H1 (cell line): ENCODE measurements at regions not wholly inside any gene's neighbourhood (a gene's known extent, or its start where the extent isn't known, plus 50 kb on each side); places are given as distances from the start of the nearest gene placed in this dataset.

Source experiments
- CTCF ChIA-PET: fragments of 300-600 bp; sonication (Branson Sonifier 250); formaldehyde crosslinking; loops from one replicate; lab custom pipeline; 2021; ENCODE audit not compliant: partially characterized antibody; lab: Charles Lee
- POLR2A ChIA-PET: fragments of 300-600 bp; sonication (Branson Sonifier 250); formaldehyde crosslinking; loops from one replicate; lab custom pipeline; 2021; ENCODE audit warnings: inconsistent platforms; ENCODE audit not compliant: partially characterized antibody; lab: Charles Lee
- DNase-seq, 2 experiments: peaks; one replicate each; pipeline versions ENCODE4 v3.0.0 to v3.0.0-alpha.2; 2010 to 2022; ENCODE audit warnings: low spot score in 2 of 2, low read depth in 1 of 2, mixed read lengths in 1 of 2
- FAIRE-seq: peaks from 2 replicates; lab custom pipeline; 2011; peaks lifted over from hg19 to GRCh38; lab: Jason Lieb, UNC
- H2AFZ ChIP-seq: 2 replicates; pipeline ENCODE4 v1.8.1; 2012; ENCODE audit warnings: low read length, inconsistent platforms
- H2AK5ac ChIP-seq: 2 replicates; pipeline ENCODE4 v1.6.1; 2013; ENCODE audit warnings: low read depth, low read length
- H2BK120ac ChIP-seq: replicated peaks from 2 replicates; pipeline ENCODE3; 2013; ENCODE audit warnings: low read depth, low read length, inconsistent platforms
- H2BK12ac ChIP-seq: 2 replicates; pipeline ENCODE4 v1.6.1; 2013; ENCODE audit warnings: low read depth, low read length
- H2BK15ac ChIP-seq: 2 replicates; pipeline ENCODE4 v1.6.1; 2013; ENCODE audit warnings: low read length
- H2BK20ac ChIP-seq: 2 replicates; pipeline ENCODE4 v1.6.1; 2013; ENCODE audit warnings: low read length
- H2BK5ac ChIP-seq: 2 replicates; pipeline ENCODE4 v1.6.1; 2013; ENCODE audit warnings: low read depth, low read length
- H3K14ac ChIP-seq: 2 replicates; pipeline ENCODE4 v1.6.1; 2013; ENCODE audit warnings: inconsistent platforms; ENCODE audit not compliant: insufficient read length
- H3K18ac ChIP-seq: 2 replicates; pipeline ENCODE4 v1.6.1; 2013; ENCODE audit warnings: low read length; ENCODE audit errors: extremely low read depth
- H3K23ac ChIP-seq: 2 replicates; pipeline ENCODE4 v1.6.1; 2013; ENCODE audit warnings: inconsistent platforms; ENCODE audit not compliant: insufficient read length
- H3K23me2 ChIP-seq: 2 replicates; pipeline ENCODE4 v1.6.1; 2013; ENCODE audit warnings: low read depth, low read length
- H3K27ac ChIP-seq: 2 replicates; pipeline ENCODE4 v1.6.1; 2011; ENCODE audit warnings: low read depth, low read length, inconsistent platforms
- H3K27me3 ChIP-seq, 4 experiments: replicated peaks in 1 of 4; 1 replicate in 1 of 4; 2 replicates in 3 of 4; pipeline versions ENCODE4 v1.6.1 to v1.8.1; 2011 to 2013; ENCODE audit warnings: low read length in 3 of 4, mild to moderate bottlenecking in 3 of 4, inconsistent platforms in 2 of 4, mixed read lengths in 2 of 4, moderate library complexity in 1 of 4; ENCODE audit not compliant: control insufficient read depth in 3 of 4, insufficient read depth in 3 of 4; ENCODE audit errors: extremely low read depth in 1 of 4
- H3K36me3 ChIP-seq, 4 experiments: 2 replicates each; pipeline versions ENCODE4 v1.6.1 to v1.8.1; 2011 to 2013; ENCODE audit warnings: mild to moderate bottlenecking in 4 of 4, low read length in 3 of 4, moderate library complexity in 2 of 4, control low read depth in 1 of 4, inconsistent platforms in 1 of 4; ENCODE audit not compliant: insufficient read depth in 4 of 4, control insufficient read depth in 2 of 4
- H3K4ac ChIP-seq: replicated peaks from 2 replicates; pipeline ENCODE3; 2013; ENCODE audit warnings: low read length, low read depth, mixed read lengths, inconsistent platforms; ENCODE audit not compliant: insufficient read length
- H3K4me1 ChIP-seq, 4 experiments: replicated peaks in 1 of 4; 1 replicate in 1 of 4; 2 replicates in 3 of 4; pipeline versions ENCODE4 v1.6.1 to v1.8.1; 2011 to 2013; ENCODE audit warnings: low read length in 3 of 4, inconsistent platforms in 2 of 4, mixed read lengths in 1 of 4; ENCODE audit not compliant: insufficient read depth in 4 of 4, control insufficient read depth in 3 of 4
- H3K4me2 ChIP-seq, 2 experiments: 2 replicates each; pipeline versions ENCODE4 v1.6.1 to v1.8.1; 2011 to 2013; ENCODE audit warnings: low read depth in 2 of 2, low read length in 2 of 2, control low read depth in 1 of 2, inconsistent platforms in 1 of 2, mild to moderate bottlenecking in 1 of 2; ENCODE audit not compliant: insufficient read depth in 1 of 2
- H3K4me3 ChIP-seq, 4 experiments: fragments of 200-600, 300-600 bp in 1 of 4; sonication (generic), shearing (Covaris generic), sonication (Bioruptor Twin) in 1 of 4; 2 replicates each; pipeline versions ENCODE4 v1.5.1 to v1.8.1; 2011 to 2016; ENCODE audit warnings: low read length in 4 of 4, low read depth in 3 of 4, control low read depth in 2 of 4, inconsistent platforms in 2 of 4, mild to moderate bottlenecking in 2 of 4, mixed read lengths in 1 of 4, moderate library complexity in 1 of 4; ENCODE audit not compliant: insufficient read depth in 2 of 4; ENCODE audit errors: extremely low read depth in 1 of 4
- H3K56ac ChIP-seq: replicated peaks from 2 replicates; pipeline ENCODE3; 2013; ENCODE audit warnings: low read depth, mild to moderate bottlenecking, mixed read lengths, low read length, inconsistent platforms; ENCODE audit not compliant: insufficient read length
- H3K79me1 ChIP-seq: 2 replicates; pipeline ENCODE4 v1.6.1; 2013; ENCODE audit warnings: low read depth, low read length, control low read depth
- H3K79me2 ChIP-seq, 2 experiments: 2 replicates each; pipeline versions ENCODE4 v1.6.1 to v1.8.1; 2012 to 2013; ENCODE audit warnings: low read length in 2 of 2, mild to moderate bottlenecking in 2 of 2, inconsistent platforms in 1 of 2; ENCODE audit not compliant: insufficient read depth in 2 of 2, control insufficient read depth in 1 of 2
- H3K9ac ChIP-seq, 4 experiments: replicated peaks in 1 of 4; 1 replicate in 1 of 4; 2 replicates in 3 of 4; pipeline versions ENCODE4 v1.6.1 to v1.8.1; 2011 to 2013; ENCODE audit warnings: low read depth in 3 of 4, low read length in 3 of 4, control low read depth in 2 of 4, mild to moderate bottlenecking in 2 of 4, moderate library complexity in 2 of 4, inconsistent platforms in 1 of 4; ENCODE audit errors: extremely low read depth in 1 of 4
- H3K9me3 ChIP-seq, 2 experiments: 2 replicates each; pipeline versions ENCODE4 v1.6.1 to v1.8.1; 2012 to 2013; ENCODE audit warnings: mild to moderate bottlenecking in 2 of 2, moderate library complexity in 2 of 2, control low read depth in 1 of 2, inconsistent platforms in 1 of 2, low read depth in 1 of 2, low read length in 1 of 2, mixed read lengths in 1 of 2; ENCODE audit not compliant: insufficient read depth in 2 of 2
- H4K20me1 ChIP-seq, 2 experiments: replicated peaks in 1 of 2; 2 replicates each; pipeline versions ENCODE3 to v1.8.1; 2011 to 2013; ENCODE audit warnings: inconsistent platforms in 2 of 2, low read length in 2 of 2, mild to moderate bottlenecking in 1 of 2; ENCODE audit not compliant: insufficient read depth in 2 of 2, control insufficient read depth in 1 of 2
- H4K5ac ChIP-seq: 2 replicates; pipeline ENCODE4 v1.6.1; 2013; ENCODE audit warnings: low read length, low read depth, mixed read lengths, inconsistent platforms; ENCODE audit not compliant: insufficient read length
- H4K8ac ChIP-seq: 2 replicates; pipeline ENCODE4 v1.8.0; 2013; ENCODE audit warnings: mild to moderate bottlenecking, moderate library complexity, low read length, inconsistent platforms; ENCODE audit not compliant: insufficient read depth; ENCODE audit errors: extremely low read depth
- H4K91ac ChIP-seq: replicated peaks from 2 replicates; pipeline ENCODE3; 2013; ENCODE audit warnings: low read length, mixed read lengths, inconsistent platforms; ENCODE audit not compliant: insufficient read length
- EGR1 ChIP-seq: IDR thresholded peaks from 2 replicates; pipeline ENCODE4 v1.6.1; 2011; ENCODE audit warnings: low read depth, low read length, borderline replicate concordance
- MAFK ChIP-seq: IDR thresholded peaks from 2 replicates; pipeline ENCODE4 v1.6.1; 2012; ENCODE audit warnings: low read depth, mild to moderate bottlenecking, improper control_type of control experiment, low read length
- SP4 ChIP-seq: IDR thresholded peaks from 2 replicates; pipeline ENCODE4 v1.6.1; 2012; ENCODE audit warnings: low read length, inconsistent platforms
- SUZ12 ChIP-seq: fragments of 200-600 bp; sonication (generic); IDR thresholded peaks from 2 replicates; pipeline ENCODE4 v1.6.1; 2012; ENCODE audit warnings: mild to moderate bottlenecking, inconsistent platforms, low read length, moderate library complexity, mixed read lengths
- WGBS, 2 experiments: shearing (Covaris generic) in 1 of 2; methylation state at CpG; one replicate each; pipeline versions ENCODE4 v1.1.6 to v1.1.7; 2013 to 2015; ENCODE audit warnings: low lambda C conversion rate in 2 of 2, mixed read lengths in 2 of 2, inconsistent platforms in 1 of 2, low coverage in 1 of 2, missing lambda C conversion rate in 1 of 2; ENCODE audit not compliant: insufficient replicate concordance in 2 of 2, insufficient coverage in 1 of 2, insufficient read length in 1 of 2; ENCODE audit errors: extremely low coverage in 1 of 2, missing lambda C conversion rate in 1 of 2; 5-methylcytosine and 5-hydroxymethylcytosine counted together
- TF ChIP-seq, protein P1 (sequence below): IDR thresholded peaks from 2 replicates; pipeline ENCODE4 v1.6.1; 2011; ENCODE audit warnings: low read depth, mild to moderate bottlenecking, low read length; ENCODE audit not compliant: insufficient read depth
- TF ChIP-seq, protein P2 (sequence below), 3 experiments: IDR thresholded peaks; 1 replicate in 2 of 3; 2 replicates in 1 of 3; pipeline versions ENCODE4 v1.5.1 to v1.6.1; 2011; ENCODE audit warnings: low read length in 3 of 3, mild to moderate bottlenecking in 3 of 3, inconsistent platforms in 2 of 3, low read depth in 1 of 3, moderate library complexity in 1 of 3; ENCODE audit not compliant: insufficient read depth in 1 of 3; ENCODE audit errors: control extremely low read depth in 1 of 3

DNA sequence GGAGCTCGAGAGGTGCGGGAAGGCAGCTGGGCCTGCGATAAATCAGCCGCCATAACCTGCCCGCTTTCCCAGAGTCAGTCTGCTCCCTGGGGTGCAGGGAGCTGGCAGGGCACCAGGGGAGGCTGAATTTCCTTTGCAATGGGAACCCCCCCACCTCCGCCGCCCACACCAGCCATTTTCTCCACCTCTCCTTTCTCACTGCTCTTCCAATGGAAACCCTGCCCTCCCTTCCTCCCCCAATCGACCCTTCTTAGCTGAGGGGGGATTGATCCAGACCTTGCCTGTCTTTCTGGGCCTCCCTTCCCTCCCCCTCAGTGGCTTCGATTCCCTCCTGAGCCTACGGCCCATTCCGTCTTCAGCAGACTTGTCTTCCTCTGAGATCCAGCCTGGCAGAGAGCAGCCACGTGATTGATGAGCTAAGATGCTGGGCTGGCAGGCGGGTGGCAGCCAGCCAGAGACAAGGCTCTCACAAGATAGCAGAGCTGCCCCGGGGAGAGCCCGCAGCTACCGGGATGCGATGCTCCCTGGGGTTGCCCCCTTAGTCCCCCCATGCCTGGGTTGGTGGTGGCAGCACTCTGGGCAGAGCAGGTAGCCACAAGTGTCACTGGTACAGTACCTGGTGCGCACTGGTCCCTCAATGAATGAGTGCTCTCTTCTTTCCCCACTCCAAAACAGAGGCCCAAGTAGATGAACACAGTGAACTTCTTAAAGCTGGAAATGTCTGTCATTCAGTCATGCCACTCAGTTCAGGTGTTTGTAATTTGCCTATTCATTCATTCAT lies 53.7 kb upstream of the FABP6 start:
- no peaks in the 10 kb centered on the region for H3K23me2 ChIP-seq
- H2AFZ ChIP-seq: peak overlapping the region; percentile 47
- no peaks in the 10 kb centered on the region for H3K27me3 ChIP-seq
- H3K4me2 ChIP-seq: no peak overlapping the region
- CTCF ChIA-PET: interaction anchor here (1.0 to 3.8 kb wide), 12 partner anchors 8 to 173 kb away, joined by 3 to 20 read pairs (median 4); partner anchors contain the start of gene CCNJL
- H3K4ac ChIP-seq: peak overlapping the region; percentile 64
- TF ChIP-seq SUZ12 (no peak), EGR1 (no peak), MAFK (no peak), SP4 (no peak)
- TF ChIP-seq, protein P1, sequence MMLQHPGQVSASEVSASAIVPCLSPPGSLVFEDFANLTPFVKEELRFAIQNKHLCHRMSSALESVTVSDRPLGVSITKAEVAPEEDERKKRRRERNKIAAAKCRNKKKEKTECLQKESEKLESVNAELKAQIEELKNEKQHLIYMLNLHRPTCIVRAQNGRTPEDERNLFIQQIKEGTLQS: no peak
- TF ChIP-seq, protein P2, sequence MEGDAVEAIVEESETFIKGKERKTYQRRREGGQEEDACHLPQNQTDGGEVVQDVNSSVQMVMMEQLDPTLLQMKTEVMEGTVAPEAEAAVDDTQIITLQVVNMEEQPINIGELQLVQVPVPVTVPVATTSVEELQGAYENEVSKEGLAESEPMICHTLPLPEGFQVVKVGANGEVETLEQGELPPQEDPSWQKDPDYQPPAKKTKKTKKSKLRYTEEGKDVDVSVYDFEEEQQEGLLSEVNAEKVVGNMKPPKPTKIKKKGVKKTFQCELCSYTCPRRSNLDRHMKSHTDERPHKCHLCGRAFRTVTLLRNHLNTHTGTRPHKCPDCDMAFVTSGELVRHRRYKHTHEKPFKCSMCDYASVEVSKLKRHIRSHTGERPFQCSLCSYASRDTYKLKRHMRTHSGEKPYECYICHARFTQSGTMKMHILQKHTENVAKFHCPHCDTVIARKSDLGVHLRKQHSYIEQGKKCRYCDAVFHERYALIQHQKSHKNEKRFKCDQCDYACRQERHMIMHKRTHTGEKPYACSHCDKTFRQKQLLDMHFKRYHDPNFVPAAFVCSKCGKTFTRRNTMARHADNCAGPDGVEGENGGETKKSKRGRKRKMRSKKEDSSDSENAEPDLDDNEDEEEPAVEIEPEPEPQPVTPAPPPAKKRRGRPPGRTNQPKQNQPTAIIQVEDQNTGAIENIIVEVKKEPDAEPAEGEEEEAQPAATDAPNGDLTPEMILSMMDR (IDR thresholded peaks at IDR 0.05; ENCODE audit: control extremely low read depth in 1 of 3, insufficient read depth in 1 of 3, low read depth in 1 of 3, low read length in 3 of 3): no peak
- TF ChIP-seq, all 59 proteins: peak for 0
- Histone ChIP-seq H3K4me3 (no peak overlapping the region), H4K8ac (peak overlapping the region; percentile 30; the same call in 1 of the 2 replicates), H3K36me3 (no peaks in the 10 kb centered on the region), H3K9ac (no peak overlapping the region; a peak in 2 of 7 replicates), H2BK12ac (peak overlapping the region; percentile 87; the same call in 1 of the 2 replicates), H4K20me1 (no peaks in the 10 kb centered on the region), H2BK5ac (0 out of 2 replicates have a peak overlapping the region, but pooled peaks have one; percentile 66), H2BK15ac (peak overlapping the region; percentile 98), H2AK5ac (no peak overlapping the region), H4K91ac (peak overlapping the region; percentile 33), H3K27ac (no peak overlapping the region), H3K79me2 (no peaks in the 10 kb centered on the region), H3K9me3 (no peaks in the 10 kb centered on the region), H3K56ac (no peak overlapping the region), H3K18ac (peak overlapping the region; percentile 85), H2BK120ac (peak overlapping the region; percentile 33), H3K23ac (peak overlapping the region; percentile 35), H3K4me1 (peaks cover 6 to 15% (median 7%) of the 10 kb centered on the region in 4 experiments; a peak in 6 of 7 replicates), H4K5ac (peak overlapping the region; percentile 13), H3K14ac (no peak overlapping the region), H3K79me1 (no peaks in the 10 kb centered on the region), H2BK20ac (peak overlapping the region; percentile 13)
- DNase-seq: no peak
- FAIRE-seq: no peak
- POLR2A ChIA-PET: interaction anchor here (0.6 to 5.7 kb wide), 9 partner anchors 8 to 151 kb away, joined by 3 to 50 read pairs (median 4); no protein-coding TSS in a partner anchor
- WGBS, 2 experiments: 86% methylated on average over 16 of the region's 18 CpGs; no CpG with 5 or more reads in 1 of the 2 experiments
